Endothelial cell of umbilical vein (primary cell): ENCODE measurements at regions not wholly inside any gene's neighbourhood (a gene's known extent, or its start where the extent isn't known, plus 50 kb on each side); places are given as distances from the start of the nearest gene placed in this dataset.

Source experiments
- BruUV-seq: library from RNA; stranded (reverse); fragments of 400-500 nt; replicated peaks from 2 replicates; lab custom pipeline; 2021; lab: Mats Ljungman, UMichigan
- CTCF ChIA-PET: fragments of 300-600, 350-600 bp; sonication (Branson Sonifier 250); formaldehyde crosslinking; loops from one replicate; lab custom pipeline; 2021; ENCODE audit warnings: antibody characterized with exemption, inconsistent platforms; lab: Charles Lee
- POLR2A ChIA-PET: fragments of 300-600, 350-600 bp; sonication (Branson Sonifier 250); formaldehyde crosslinking; loops from one replicate; lab custom pipeline; 2021; ENCODE audit warnings: antibody characterized with exemption, inconsistent platforms; lab: Charles Lee
- DNase-seq: peaks from one replicate; pipeline ENCODE4 v3.0.0-alpha.2; 2011; ENCODE audit warnings: low read depth, low spot score
- FAIRE-seq: peaks from 2 replicates; lab custom pipeline; 2011; peaks lifted over from hg19 to GRCh38; lab: Jason Lieb, UNC
- H2AFZ ChIP-seq: 2 replicates; pipeline ENCODE4 v1.6.0; 2012; ENCODE audit warnings: low read depth, low read length, control low read depth, inconsistent platforms
- H3K27ac ChIP-seq: 2 replicates; pipeline ENCODE4 v1.5.1; 2011; ENCODE audit warnings: low read depth, mild to moderate bottlenecking, control low read depth, low read length, moderate library complexity; ENCODE audit not compliant: insufficient read depth
- H3K27me3 ChIP-seq, 2 experiments: 2 replicates each; pipeline versions ENCODE4 v1.6.0 to v1.6.1; 2011; ENCODE audit warnings: low read length in 2 of 2, mixed read lengths in 1 of 2; ENCODE audit not compliant: control insufficient read depth in 2 of 2, insufficient read depth in 2 of 2
- H3K36me3 ChIP-seq, 2 experiments: 2 replicates in 1 of 2; 3 replicates in 1 of 2; pipeline ENCODE4 v1.5.1; 2011; ENCODE audit warnings: low read length in 2 of 2, mild to moderate bottlenecking in 1 of 2, moderate library complexity in 1 of 2; ENCODE audit not compliant: control insufficient read depth in 2 of 2, insufficient read depth in 2 of 2; ENCODE audit errors: extremely low read depth in 1 of 2
- H3K4me1 ChIP-seq: 3 replicates; pipeline ENCODE4 v1.5.1; 2011; ENCODE audit warnings: mild to moderate bottlenecking, low read length; ENCODE audit not compliant: control insufficient read depth, insufficient read depth; ENCODE audit errors: extremely low read depth
- H3K4me2 ChIP-seq: 2 replicates; pipeline ENCODE4 v1.6.1; 2011; ENCODE audit warnings: low read length, control low read depth, mixed read lengths; ENCODE audit not compliant: insufficient read depth
- H3K4me3 ChIP-seq, 3 experiments: fragments of 200-600 bp in 1 of 3; sonication (generic), shearing (Covaris generic) in 1 of 3; replicated peaks in 1 of 3; 2 replicates each; pipeline ENCODE4 v1.5.1; 2011 to 2016; ENCODE audit warnings: control low read depth in 3 of 3, low read length in 3 of 3, mild to moderate bottlenecking in 2 of 3, inconsistent platforms in 1 of 3, low read depth in 1 of 3, moderate library complexity in 1 of 3; ENCODE audit not compliant: insufficient read depth in 1 of 3
- H3K79me2 ChIP-seq: 2 replicates; pipeline ENCODE4 v1.6.0; 2012; ENCODE audit warnings: low read length, inconsistent platforms; ENCODE audit not compliant: control insufficient read depth, insufficient read depth
- H3K9ac ChIP-seq: replicated peaks from 2 replicates; pipeline ENCODE3; 2011; ENCODE audit warnings: low read length, control low read depth; ENCODE audit not compliant: insufficient read depth; ENCODE audit errors: extremely low read depth
- H3K9me1 ChIP-seq: replicated peaks from 3 replicates; pipeline ENCODE4 v1.6.0; 2011; ENCODE audit warnings: mild to moderate bottlenecking, low read length; ENCODE audit not compliant: control insufficient read depth, insufficient read depth; ENCODE audit errors: extremely low read depth
- H3K9me3 ChIP-seq: replicated peaks from 2 replicates; pipeline ENCODE4 v1.5.1; 2012; ENCODE audit warnings: low read length, inconsistent platforms; ENCODE audit not compliant: control insufficient read depth, insufficient read depth
- H4K20me1 ChIP-seq: replicated peaks from 2 replicates; pipeline ENCODE3; 2011; ENCODE audit warnings: mild to moderate bottlenecking, low read length; ENCODE audit not compliant: control insufficient read depth, insufficient read depth; ENCODE audit errors: extremely low read depth
- EZH2 ChIP-seq: IDR thresholded peaks from 2 replicates; pipeline ENCODE4 v1.6.1; 2012; ENCODE audit warnings: borderline replicate concordance, low read depth, mild to moderate bottlenecking, moderate library complexity, low read length, inconsistent platforms; ENCODE audit not compliant: severe bottlenecking
- FOS ChIP-seq: IDR thresholded peaks from 2 replicates; pipeline ENCODE4 v1.6.1; 2011; ENCODE audit warnings: mild to moderate bottlenecking, low read length, moderate library complexity, borderline replicate concordance; ENCODE audit not compliant: insufficient read depth
- GATA2 ChIP-seq: IDR thresholded peaks from 2 replicates; pipeline ENCODE4 v1.7.0; 2011; ENCODE audit warnings: low read depth, mild to moderate bottlenecking, moderate library complexity, mixed read lengths, low read length; ENCODE audit not compliant: insufficient read length, insufficient read depth
- JUN ChIP-seq: IDR thresholded peaks from 2 replicates; pipeline ENCODE4 v1.6.1; 2011; ENCODE audit warnings: borderline replicate concordance, low read depth; ENCODE audit not compliant: insufficient read length, insufficient read depth
- MYC ChIP-seq: IDR thresholded peaks from one replicate; pipeline ENCODE4 v1.6.1; 2011; ENCODE audit warnings: mild to moderate bottlenecking, low read depth, low read length
- POLR2A ChIP-seq: IDR thresholded peaks from 2 replicates; pipeline ENCODE4 v1.6.1; 2012; ENCODE audit warnings: low read depth, mild to moderate bottlenecking, control low read depth, low read length
- POLR2AphosphoS5 ChIP-seq: IDR thresholded peaks from 2 replicates; pipeline ENCODE4 v1.6.1; 2012; ENCODE audit warnings: low read depth, mild to moderate bottlenecking, control low read depth, low read length, moderate library complexity; ENCODE audit not compliant: insufficient read depth
- dilution Hi-C: fragments of 300-500 bp; cut with MboI; formaldehyde crosslinking; loops from one replicate; pipeline ENCODE4 v1.15.0; 2019; ENCODE audit warnings: low sequenced_read_pairs; ENCODE audit not compliant: extremely low pct_ligation_motif_present
- intact Hi-C: fragments of 100-400 bp; cut with micrococcal nuclease; formaldehyde crosslinking; loops from one replicate; pipeline ENCODE4 v1.10.0; 2022
- TF ChIP-seq, protein P1 (sequence below): IDR thresholded peaks from 2 replicates; pipeline ENCODE4 v1.6.1; 2011; ENCODE audit not compliant: insufficient read depth, insufficient read length
- TF ChIP-seq, protein P2 (sequence below), 2 donors: IDR thresholded peaks; 1 replicate in 1 of 2; 2 replicates in 1 of 2; pipeline ENCODE4 v1.5.1; 2011; ENCODE audit warnings: low read length in 2 of 2, mild to moderate bottlenecking in 2 of 2, moderate library complexity in 2 of 2, control low read depth in 1 of 2, inconsistent platforms in 1 of 2, low read depth in 1 of 2; ENCODE audit not compliant: insufficient read depth in 1 of 2; ENCODE audit errors: extremely low read depth in 1 of 2

DNA sequence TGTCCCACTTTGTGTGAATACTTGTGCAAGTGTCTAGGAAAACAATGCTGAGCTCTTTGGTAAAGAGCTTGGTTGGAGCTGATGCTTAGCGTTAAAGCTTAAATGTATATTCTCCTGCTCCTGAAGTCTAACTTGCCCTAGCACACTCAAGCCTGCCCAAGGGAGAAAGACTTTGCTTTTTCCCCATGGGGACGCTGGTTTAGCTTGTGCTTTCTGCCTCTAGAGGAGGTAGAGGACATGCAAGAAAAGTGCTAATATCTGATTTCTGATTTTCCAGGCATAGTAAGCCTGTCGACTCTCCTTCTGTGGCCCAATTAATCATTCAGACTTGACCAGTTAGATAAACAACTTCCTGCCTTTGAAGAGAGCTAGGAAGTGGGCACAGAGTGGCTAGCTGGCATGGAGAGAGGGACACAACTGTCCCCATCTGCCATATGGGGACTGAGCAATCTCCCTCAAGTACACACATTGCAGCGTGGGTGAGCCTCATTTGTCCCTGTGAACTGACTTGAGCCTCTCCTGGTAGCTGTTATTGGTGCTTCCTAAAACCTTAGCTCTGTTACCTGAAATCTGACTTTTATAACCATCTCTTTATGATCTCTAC lies 348.4 kb downstream of the BRINP1 start:
- H3K4me3 ChIP-seq: no peak overlapping the region
- DNase-seq (no peak), FAIRE-seq (no peak)
- no peak overlapping the region for H3K9ac ChIP-seq
- ChIA-PET CTCF (no interaction called here), POLR2A (no interaction called here)
- no peak overlapping the region for H3K27ac ChIP-seq
- peaks cover 4% of the 10 kb centered on the region for H3K9me3 ChIP-seq
- H3K79me2 ChIP-seq: no peaks in the 10 kb centered on the region
- H3K36me3 ChIP-seq: no peaks in the 10 kb centered on the region
- no peaks in the 10 kb centered on the region for H3K27me3 ChIP-seq
- no peak overlapping the region for H2AFZ ChIP-seq
- H4K20me1 ChIP-seq: no peaks in the 10 kb centered on the region
- no peak overlapping the region for H3K4me2 ChIP-seq
- H3K4me1 ChIP-seq: no peaks in the 10 kb centered on the region
- no TSS peak for BruUV-seq
- dilution Hi-C loops (no loop called here), intact Hi-C loops (no loop called here)
- TF ChIP-seq, protein P1, sequence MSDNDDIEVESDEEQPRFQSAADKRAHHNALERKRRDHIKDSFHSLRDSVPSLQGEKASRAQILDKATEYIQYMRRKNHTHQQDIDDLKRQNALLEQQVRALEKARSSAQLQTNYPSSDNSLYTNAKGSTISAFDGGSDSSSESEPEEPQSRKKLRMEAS: no peak
- TF ChIP-seq, protein P2, sequence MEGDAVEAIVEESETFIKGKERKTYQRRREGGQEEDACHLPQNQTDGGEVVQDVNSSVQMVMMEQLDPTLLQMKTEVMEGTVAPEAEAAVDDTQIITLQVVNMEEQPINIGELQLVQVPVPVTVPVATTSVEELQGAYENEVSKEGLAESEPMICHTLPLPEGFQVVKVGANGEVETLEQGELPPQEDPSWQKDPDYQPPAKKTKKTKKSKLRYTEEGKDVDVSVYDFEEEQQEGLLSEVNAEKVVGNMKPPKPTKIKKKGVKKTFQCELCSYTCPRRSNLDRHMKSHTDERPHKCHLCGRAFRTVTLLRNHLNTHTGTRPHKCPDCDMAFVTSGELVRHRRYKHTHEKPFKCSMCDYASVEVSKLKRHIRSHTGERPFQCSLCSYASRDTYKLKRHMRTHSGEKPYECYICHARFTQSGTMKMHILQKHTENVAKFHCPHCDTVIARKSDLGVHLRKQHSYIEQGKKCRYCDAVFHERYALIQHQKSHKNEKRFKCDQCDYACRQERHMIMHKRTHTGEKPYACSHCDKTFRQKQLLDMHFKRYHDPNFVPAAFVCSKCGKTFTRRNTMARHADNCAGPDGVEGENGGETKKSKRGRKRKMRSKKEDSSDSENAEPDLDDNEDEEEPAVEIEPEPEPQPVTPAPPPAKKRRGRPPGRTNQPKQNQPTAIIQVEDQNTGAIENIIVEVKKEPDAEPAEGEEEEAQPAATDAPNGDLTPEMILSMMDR (IDR thresholded peaks at IDR 0.05; ENCODE audit: extremely low read depth in 1 of 2, insufficient read depth in 1 of 2, low read depth in 1 of 2, low read length in 2 of 2): no peak
- TF ChIP-seq JUN (no peak), FOS (no peak), EZH2 (no peak), POLR2AphosphoS5 (no peak), POLR2A (no peak), GATA2 (no peak), MYC (no peak)
- no peaks in the 10 kb centered on the region for H3K9me1 ChIP-seq
